ENCODE measurements at regions not wholly inside any gene's neighbourhood (a gene's known extent, or its start where the extent isn't known, plus 50 kb on each side); places are given as distances from the start of the nearest gene placed in this dataset.
"Not testable (repeated sequence)": the region's sequence is repeated elsewhere in the genome, so short reads cannot be mapped to it uniquely, and the experiment has no call there.

- Mint-ChIP-seq H3K27me3 (no peaks in the 10 kb centered on the region), H3K9me3 (peaks cover 0 to 2% (median 0%) of the 10 kb centered on the region in 8 donors), H3K4me3 (no peak overlapping the region), H3K27ac (no peak overlapping the region), H3K36me3 (no peaks in the 10 kb centered on the region), H3K4me1 (no peaks in the 10 kb centered on the region)
- H3K36me3 ChIP-seq (ENCODE audit: insufficient read depth, low read length), result no peaks in the 10 kb centered on the region
- H3K27me3 ChIP-seq (ENCODE audit: insufficient read depth, low read length), result no peaks in the 10 kb centered on the region
- ChIA-PET CTCF (ENCODE audit: partially characterized antibody) (no interaction called here), POLR2A (ENCODE audit: partially characterized antibody) (no interaction called here)
- H3K4me1 ChIP-seq (ENCODE audit: insufficient read depth, low read length), result no peaks in the 10 kb centered on the region
- no peaks in the 10 kb centered on the region for H3K9me3 ChIP-seq (ENCODE audit: control insufficient read depth in 1 of 2, low read length in 2 of 2)
- H3K27ac ChIP-seq (ENCODE audit: low read depth, low read length), result no peak overlapping the region
- no peak overlapping the region for H3K4me3 ChIP-seq (ENCODE audit: low read length in 2 of 2)
- no peak for DNase-seq
- intact Hi-C loops (cut with micrococcal nuclease), result no loop called here
Measured at GRCh38 chr12:73867147-73867546, 670.5 kb upstream of the ATXN7L3B start.

- H3K4me3 Mint-ChIP-seq; H3K27ac Mint-ChIP-seq; H3K4me3 ChIP-seq (ENCODE audit: low read length in 2 of 2); CTCF ChIA-PET (ENCODE audit: partially characterized antibody); H3K27ac ChIP-seq (ENCODE audit: low read depth, low read length); H3K36me3 Mint-ChIP-seq; H3K9me3 Mint-ChIP-seq; H3K4me1 ChIP-seq (ENCODE audit: insufficient read depth, low read length); H3K4me1 Mint-ChIP-seq; POLR2A ChIA-PET (ENCODE audit: partially characterized antibody); H3K36me3 ChIP-seq (ENCODE audit: insufficient read depth, low read length); H3K27me3 ChIP-seq (ENCODE audit: insufficient read depth, low read length); DNase-seq; H3K9me3 ChIP-seq (ENCODE audit: control insufficient read depth in 1 of 2, low read length in 2 of 2); H3K27me3 Mint-ChIP-seq; intact Hi-C loops (cut with micrococcal nuclease): not testable (repeated sequence)
Measured at GRCh38 chr12:73877291-73877690, 660.3 kb upstream of the ATXN7L3B start.

GRCh38 chr12:73892201-73892600 is 645.4 kb upstream of the ATXN7L3B start:
- Mint-ChIP-seq H3K27ac (no peak overlapping the region), H3K4me1 (no peaks in the 10 kb centered on the region), H3K9me3 (peaks cover 0 to 11% (median 4%) of the 10 kb centered on the region in 8 donors), H3K4me3 (no peak overlapping the region), H3K27me3 (no peaks in the 10 kb centered on the region), H3K36me3 (no peaks in the 10 kb centered on the region)
- Histone ChIP-seq H3K27ac (ENCODE audit: low read depth, low read length) (no peak overlapping the region), H3K4me1 (ENCODE audit: insufficient read depth, low read length) (no peaks in the 10 kb centered on the region), H3K9me3 (ENCODE audit: control insufficient read depth in 1 of 2, low read length in 2 of 2) (no peaks in the 10 kb centered on the region), H3K36me3 (ENCODE audit: insufficient read depth, low read length) (no peaks in the 10 kb centered on the region), H3K4me3 (ENCODE audit: low read length in 2 of 2) (no peak overlapping the region), H3K27me3 (ENCODE audit: insufficient read depth, low read length) (no peaks in the 10 kb centered on the region)
- intact Hi-C loops (cut with micrococcal nuclease), result no loop called here
- no peak for DNase-seq
- POLR2A ChIA-PET (ENCODE audit: partially characterized antibody), result no interaction called here
- CTCF ChIA-PET (ENCODE audit: partially characterized antibody), result no interaction called here

GRCh38 chr12:73898645-73899044 is 639.0 kb upstream of the ATXN7L3B start:
- no peak for DNase-seq
- H3K36me3 ChIP-seq (ENCODE audit: insufficient read depth, low read length), result no peaks in the 10 kb centered on the region
- H3K27ac ChIP-seq (ENCODE audit: low read depth, low read length), result no peak overlapping the region
- no peaks in the 10 kb centered on the region for H3K4me1 Mint-ChIP-seq
- ChIA-PET POLR2A (ENCODE audit: partially characterized antibody) (no interaction called here), CTCF (ENCODE audit: partially characterized antibody) (no interaction called here)
- no peaks in the 10 kb centered on the region for H3K27me3 Mint-ChIP-seq
- H3K4me3 Mint-ChIP-seq, result no peak overlapping the region
- no peaks in the 10 kb centered on the region for H3K9me3 ChIP-seq (ENCODE audit: control insufficient read depth in 1 of 2, low read length in 2 of 2)
- no peaks in the 10 kb centered on the region for H3K36me3 Mint-ChIP-seq
- H3K27ac Mint-ChIP-seq, result no peak overlapping the region
- H3K4me3 ChIP-seq (ENCODE audit: low read length in 2 of 2), result no peak overlapping the region
- H3K9me3 Mint-ChIP-seq, result peaks cover 0 to 5% (median 2%) of the 10 kb centered on the region in 8 donors
- H3K4me1 ChIP-seq (ENCODE audit: insufficient read depth, low read length), result no peaks in the 10 kb centered on the region
- H3K27me3 ChIP-seq (ENCODE audit: insufficient read depth, low read length), result no peaks in the 10 kb centered on the region
- intact Hi-C loops (cut with micrococcal nuclease), result no loop called here

- peaks cover 0 to 5% (median 0%) of the 10 kb centered on the region in 8 donors for H3K9me3 Mint-ChIP-seq
- H3K27me3 ChIP-seq (ENCODE audit: insufficient read depth, low read length), result no peaks in the 10 kb centered on the region
- no peak for DNase-seq
- H3K27ac ChIP-seq (ENCODE audit: low read depth, low read length), result no peak overlapping the region
- intact Hi-C loops (cut with micrococcal nuclease), result no loop called here
- no peak overlapping the region for H3K4me3 ChIP-seq (ENCODE audit: low read length in 2 of 2)
- ChIA-PET POLR2A (ENCODE audit: partially characterized antibody) (no interaction called here), CTCF (ENCODE audit: partially characterized antibody) (no interaction called here)
- H3K9me3 ChIP-seq (ENCODE audit: control insufficient read depth in 1 of 2, low read length in 2 of 2), result no peaks in the 10 kb centered on the region
- no peaks in the 10 kb centered on the region for H3K36me3 ChIP-seq (ENCODE audit: insufficient read depth, low read length)
- H3K4me1 Mint-ChIP-seq, result no peaks in the 10 kb centered on the region
- H3K4me1 ChIP-seq (ENCODE audit: insufficient read depth, low read length), result no peaks in the 10 kb centered on the region
- no peaks in the 10 kb centered on the region for H3K36me3 Mint-ChIP-seq
- no peaks in the 10 kb centered on the region for H3K27me3 Mint-ChIP-seq
- no peak overlapping the region for H3K4me3 Mint-ChIP-seq
- no peak overlapping the region for H3K27ac Mint-ChIP-seq
Measured at GRCh38 chr12:73902260-73902659, 635.4 kb upstream of the ATXN7L3B start.

- Histone ChIP-seq H3K4me3 (ENCODE audit: low read length in 2 of 2) (no peak overlapping the region), H3K27ac (ENCODE audit: low read depth, low read length) (no peak overlapping the region), H3K9me3 (ENCODE audit: control insufficient read depth in 1 of 2, low read length in 2 of 2) (no peaks in the 10 kb centered on the region), H3K36me3 (ENCODE audit: insufficient read depth, low read length) (no peaks in the 10 kb centered on the region), H3K27me3 (ENCODE audit: insufficient read depth, low read length) (no peaks in the 10 kb centered on the region), H3K4me1 (ENCODE audit: insufficient read depth, low read length) (no peaks in the 10 kb centered on the region)
- ChIA-PET POLR2A (ENCODE audit: partially characterized antibody) (no interaction called here), CTCF (ENCODE audit: partially characterized antibody) (no interaction called here)
- intact Hi-C loops (cut with micrococcal nuclease), result no loop called here
- Mint-ChIP-seq H3K27ac (no peak overlapping the region), H3K9me3 (peaks cover 0 to 7% (median under 1%) of the 10 kb centered on the region in 8 donors), H3K4me1 (no peaks in the 10 kb centered on the region), H3K4me3 (no peak overlapping the region), H3K27me3 (no peaks in the 10 kb centered on the region), H3K36me3 (no peaks in the 10 kb centered on the region)
- no peak for DNase-seq
Measured at GRCh38 chr12:73906757-73907156, 630.9 kb upstream of the ATXN7L3B start.

- Histone ChIP-seq H3K4me3 (ENCODE audit: low read length in 2 of 2) (no peak overlapping the region), H3K27me3 (ENCODE audit: insufficient read depth, low read length) (no peaks in the 10 kb centered on the region), H3K4me1 (ENCODE audit: insufficient read depth, low read length) (no peaks in the 10 kb centered on the region), H3K27ac (ENCODE audit: low read depth, low read length) (no peak overlapping the region), H3K9me3 (ENCODE audit: control insufficient read depth in 1 of 2, low read length in 2 of 2) (no peaks in the 10 kb centered on the region), H3K36me3 (ENCODE audit: insufficient read depth, low read length) (no peaks in the 10 kb centered on the region)
- Mint-ChIP-seq H3K36me3 (no peaks in the 10 kb centered on the region), H3K4me1 (no peaks in the 10 kb centered on the region), H3K27ac (no peak overlapping the region), H3K4me3 (no peak overlapping the region), H3K27me3 (no peaks in the 10 kb centered on the region), H3K9me3 (peaks cover 0 to 6% (median 0%) of the 10 kb centered on the region in 8 donors)
- intact Hi-C loops (cut with micrococcal nuclease), result no loop called here
- ChIA-PET POLR2A (ENCODE audit: partially characterized antibody) (no interaction called here), CTCF (ENCODE audit: partially characterized antibody) (no interaction called here)
- no peak for DNase-seq
Measured at GRCh38 chr12:73935817-73936216, 601.8 kb upstream of the ATXN7L3B start.

- Mint-ChIP-seq H3K9me3 (peaks cover 0 to 6% (median 1%) of the 10 kb centered on the region in 8 donors), H3K27me3 (no peaks in the 10 kb centered on the region), H3K4me1 (no peaks in the 10 kb centered on the region), H3K4me3 (no peak overlapping the region), H3K27ac (no peak overlapping the region), H3K36me3 (no peaks in the 10 kb centered on the region)
- CTCF ChIA-PET (ENCODE audit: partially characterized antibody), result no interaction called here
- intact Hi-C loops (cut with micrococcal nuclease), result no loop called here
- no peaks in the 10 kb centered on the region for H3K27me3 ChIP-seq (ENCODE audit: insufficient read depth, low read length)
- H3K9me3 ChIP-seq (ENCODE audit: control insufficient read depth in 1 of 2, low read length in 2 of 2), result no peaks in the 10 kb centered on the region
- no peak overlapping the region for H3K27ac ChIP-seq (ENCODE audit: low read depth, low read length)
- POLR2A ChIA-PET (ENCODE audit: partially characterized antibody), result no interaction called here
- H3K4me1 ChIP-seq (ENCODE audit: insufficient read depth, low read length), result no peaks in the 10 kb centered on the region
- no peaks in the 10 kb centered on the region for H3K36me3 ChIP-seq (ENCODE audit: insufficient read depth, low read length)
- H3K4me3 ChIP-seq (ENCODE audit: low read length in 2 of 2), result no peak overlapping the region
- no peak for DNase-seq
Measured at GRCh38 chr12:73947326-73948026, 590.2 kb upstream of the ATXN7L3B start.
